ENCODE measurements at regions not wholly inside any gene's neighbourhood (a gene's known extent, or its start where the extent isn't known, plus 50 kb on each side); places are given as distances from the start of the nearest gene placed in this dataset.

DNA sequence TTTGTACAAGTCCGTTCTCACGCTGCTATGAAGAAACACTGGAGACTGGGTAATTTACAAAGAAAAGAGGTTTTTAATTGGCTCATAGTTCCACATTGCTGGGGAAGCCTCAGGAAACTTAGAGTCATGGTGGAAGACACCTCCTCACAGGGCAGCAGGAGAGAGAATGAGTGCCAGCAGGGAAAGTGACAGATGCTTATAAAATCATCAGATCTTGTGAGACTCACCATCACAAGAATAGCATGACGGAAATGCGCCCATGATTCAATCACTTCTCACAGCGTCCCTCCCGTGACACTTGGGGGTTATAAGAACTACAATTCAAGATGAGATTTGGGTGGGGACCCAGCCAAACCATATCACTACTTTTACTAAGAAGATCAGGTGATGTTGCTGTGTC, 285.8 kb downstream of the TMX3 start:
- TF ChIP-seq, protein P1, sequence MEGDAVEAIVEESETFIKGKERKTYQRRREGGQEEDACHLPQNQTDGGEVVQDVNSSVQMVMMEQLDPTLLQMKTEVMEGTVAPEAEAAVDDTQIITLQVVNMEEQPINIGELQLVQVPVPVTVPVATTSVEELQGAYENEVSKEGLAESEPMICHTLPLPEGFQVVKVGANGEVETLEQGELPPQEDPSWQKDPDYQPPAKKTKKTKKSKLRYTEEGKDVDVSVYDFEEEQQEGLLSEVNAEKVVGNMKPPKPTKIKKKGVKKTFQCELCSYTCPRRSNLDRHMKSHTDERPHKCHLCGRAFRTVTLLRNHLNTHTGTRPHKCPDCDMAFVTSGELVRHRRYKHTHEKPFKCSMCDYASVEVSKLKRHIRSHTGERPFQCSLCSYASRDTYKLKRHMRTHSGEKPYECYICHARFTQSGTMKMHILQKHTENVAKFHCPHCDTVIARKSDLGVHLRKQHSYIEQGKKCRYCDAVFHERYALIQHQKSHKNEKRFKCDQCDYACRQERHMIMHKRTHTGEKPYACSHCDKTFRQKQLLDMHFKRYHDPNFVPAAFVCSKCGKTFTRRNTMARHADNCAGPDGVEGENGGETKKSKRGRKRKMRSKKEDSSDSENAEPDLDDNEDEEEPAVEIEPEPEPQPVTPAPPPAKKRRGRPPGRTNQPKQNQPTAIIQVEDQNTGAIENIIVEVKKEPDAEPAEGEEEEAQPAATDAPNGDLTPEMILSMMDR (conservative IDR thresholded peaks at IDR 0.05 in 1 of 2, IDR thresholded peaks at IDR 0.05 in 1 of 2; ENCODE audit: low read depth in 1 of 2, low read length in 2 of 2), result no peak
- TF ChIP-seq EZH2 (IDR thresholded peaks at IDR 0.05; ENCODE audit: low read length, missing control alignments), result no peak
